Epidermal melanocyte (primary cell): ENCODE measurements at regions not wholly inside any gene's neighbourhood (a gene's known extent, or its start where the extent isn't known, plus 50 kb on each side); places are given as distances from the start of the nearest gene placed in this dataset.

Experiments
- DNase-seq: peaks from one replicate; pipeline ENCODE4 v3.0.0; 2011; ENCODE audit warnings: low spot score; ENCODE audit not compliant: insufficient read length

DNA sequence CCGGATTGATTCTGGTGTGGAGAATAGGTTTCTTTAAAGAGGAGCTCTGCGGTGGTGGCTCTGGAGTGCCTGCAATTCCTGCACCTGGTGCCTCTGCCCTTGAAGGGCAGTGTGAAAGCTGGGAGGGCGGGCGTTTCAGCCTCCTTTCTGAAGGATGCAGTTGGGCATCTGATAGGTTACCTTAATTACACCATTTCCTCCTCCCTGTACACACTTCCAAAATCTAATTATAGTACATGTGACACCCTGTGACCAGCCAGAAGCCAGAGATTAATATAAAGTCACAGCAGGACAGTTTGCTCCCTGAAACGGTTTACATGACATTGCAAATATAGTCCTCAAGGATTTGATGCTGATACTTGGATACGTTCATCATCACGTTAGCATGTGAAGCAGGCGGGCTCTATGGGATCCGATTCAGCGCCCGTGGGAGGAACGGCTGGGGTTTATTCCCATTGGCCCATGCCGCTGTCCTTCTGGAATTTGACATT, 548.2 kb downstream of the QKI start:
- no peak for DNase-seq

- no peak for DNase-seq
Observed at GRCh38 chr6:163960128-163960527, 545.6 kb downstream of the QKI start.

DNA sequence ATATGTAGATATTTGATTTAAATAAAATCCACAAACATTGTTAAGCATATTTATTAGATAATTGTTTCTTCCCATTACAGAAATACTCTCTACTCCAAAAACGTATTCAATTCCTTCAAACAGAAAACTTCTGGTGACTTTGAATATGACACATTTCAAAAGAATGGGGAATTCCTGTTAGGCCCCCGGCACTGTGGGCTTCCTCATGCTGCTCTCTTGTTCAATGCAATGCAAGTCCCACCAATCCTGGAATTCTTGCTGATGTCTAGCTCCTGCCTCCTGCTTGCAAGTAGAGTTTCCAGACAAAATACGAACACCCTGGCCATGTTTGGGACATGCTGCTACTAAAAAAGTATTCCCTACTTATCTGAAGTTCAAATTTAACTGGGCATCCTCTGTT, 544.1 kb downstream of the QKI start:
- DNase-seq = no peak

DNA sequence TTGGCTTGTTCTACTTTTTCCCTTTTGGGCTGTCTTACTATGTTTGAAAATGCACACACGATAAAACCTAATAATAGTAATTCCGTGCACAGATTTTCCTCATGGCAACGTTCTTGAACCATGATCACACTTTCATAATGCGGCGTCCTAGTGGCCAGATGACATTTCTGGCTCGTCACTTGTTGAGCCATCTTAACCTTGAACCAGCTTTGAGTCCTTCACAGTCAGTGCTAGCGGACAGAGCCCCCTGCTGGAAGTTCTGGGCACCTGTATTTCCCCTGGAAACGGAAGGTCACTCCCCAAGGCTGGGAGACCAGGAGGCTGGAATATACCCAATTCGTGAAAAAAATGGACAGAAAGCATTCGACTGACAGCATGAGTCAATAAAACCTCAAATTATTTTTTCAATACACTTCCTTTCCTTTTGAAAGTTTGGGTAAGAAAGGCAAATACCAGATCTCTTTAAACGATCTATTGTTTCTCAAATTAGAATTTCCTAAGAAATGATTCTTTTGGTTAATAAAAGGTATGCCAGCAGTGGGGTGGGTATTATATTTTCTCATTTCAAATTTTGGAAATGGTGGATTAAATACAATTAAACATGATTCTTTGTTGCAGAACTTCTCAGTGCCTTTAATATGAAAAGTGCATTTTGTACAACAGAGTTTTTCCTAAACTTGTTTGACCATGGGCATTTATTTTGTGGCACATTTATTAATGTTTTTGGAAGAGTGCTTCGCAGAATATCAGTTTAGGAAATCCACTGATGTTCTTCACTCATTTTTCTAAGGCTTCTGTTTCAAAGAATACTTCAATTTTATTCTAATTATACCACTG, 542.3 kb downstream of the QKI start:
- peak; percentile 77 for DNase-seq

- no peak for DNase-seq
Observed at GRCh38 chr6:163955756-163956155, 541.2 kb downstream of the QKI start.

- peak; percentile 35 for DNase-seq
Observed at GRCh38 chr6:163955096-163955495, 540.6 kb downstream of the QKI start.

DNA sequence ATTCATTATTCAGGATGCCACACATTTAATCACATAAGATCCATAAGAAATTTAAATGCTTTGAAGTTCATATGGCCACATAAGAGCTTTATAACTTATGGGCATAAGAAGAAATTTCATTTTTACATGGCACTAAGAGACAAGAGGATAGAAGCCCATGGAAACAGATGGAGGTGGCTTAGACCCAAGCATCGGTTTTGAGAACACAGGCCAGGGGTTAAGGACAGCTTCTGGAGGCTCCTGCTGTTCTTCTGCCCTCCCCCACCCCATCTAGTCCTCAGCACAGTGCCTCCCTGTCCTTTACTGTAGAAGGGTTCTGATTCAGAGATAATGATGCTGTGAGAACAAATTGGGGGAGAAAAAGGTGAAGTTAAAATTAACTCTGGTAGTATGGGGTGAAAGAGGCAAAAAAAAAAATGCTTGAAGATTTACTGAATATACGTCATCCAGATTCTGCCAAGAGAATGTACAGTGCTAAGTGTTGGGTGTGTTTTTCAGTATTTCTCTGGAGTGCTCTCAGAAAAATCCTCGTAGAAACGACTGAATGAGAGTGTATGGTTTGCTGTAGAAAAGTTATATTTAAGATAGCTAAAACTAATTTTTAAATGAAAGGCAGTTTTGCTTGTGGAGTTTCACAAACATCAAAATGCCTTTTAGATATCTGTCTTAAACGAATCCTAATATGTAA, 539.7 kb downstream of the QKI start:
- no peak for DNase-seq

DNA sequence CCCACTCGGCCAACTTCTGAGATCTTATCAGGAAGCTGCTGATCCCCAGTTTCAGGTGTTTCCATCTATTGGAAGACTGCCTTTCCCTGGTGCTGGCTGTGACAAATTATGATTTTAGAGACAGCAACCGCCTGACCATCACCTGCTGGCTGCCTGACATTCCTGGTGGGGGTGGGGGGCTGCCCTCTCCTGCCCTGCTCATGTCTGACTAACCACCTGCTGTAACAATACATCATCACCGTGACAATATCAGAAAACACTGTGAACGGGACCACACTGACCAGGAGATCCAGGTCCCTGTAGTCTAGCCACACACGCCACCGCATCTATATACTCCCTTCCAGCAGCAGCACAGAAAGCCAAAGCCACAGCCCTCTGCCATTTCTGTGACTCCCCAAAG, 537.5 kb downstream of the QKI start:
- DNase-seq = no peak

DNA sequence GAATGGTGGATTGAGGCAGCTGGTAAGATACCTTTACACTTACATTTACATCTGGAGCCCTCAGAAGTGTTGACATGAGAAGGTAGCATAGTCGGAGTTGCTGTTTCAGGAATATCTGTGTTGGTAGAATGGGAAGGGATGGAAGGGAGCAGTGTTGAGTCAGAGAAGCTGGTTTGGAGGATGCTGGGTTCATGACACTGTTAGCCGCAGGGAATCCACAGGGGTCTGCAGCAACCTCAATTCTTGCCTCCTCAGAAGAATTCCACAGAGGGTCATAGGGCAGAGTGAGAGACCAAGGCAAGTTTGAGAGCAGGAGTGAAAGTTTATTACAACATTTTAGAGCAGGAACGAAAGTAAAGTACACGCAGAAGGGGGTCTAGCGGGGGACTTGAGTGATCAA, 536.8 kb downstream of the QKI start:
- DNase-seq = no peak

DNA sequence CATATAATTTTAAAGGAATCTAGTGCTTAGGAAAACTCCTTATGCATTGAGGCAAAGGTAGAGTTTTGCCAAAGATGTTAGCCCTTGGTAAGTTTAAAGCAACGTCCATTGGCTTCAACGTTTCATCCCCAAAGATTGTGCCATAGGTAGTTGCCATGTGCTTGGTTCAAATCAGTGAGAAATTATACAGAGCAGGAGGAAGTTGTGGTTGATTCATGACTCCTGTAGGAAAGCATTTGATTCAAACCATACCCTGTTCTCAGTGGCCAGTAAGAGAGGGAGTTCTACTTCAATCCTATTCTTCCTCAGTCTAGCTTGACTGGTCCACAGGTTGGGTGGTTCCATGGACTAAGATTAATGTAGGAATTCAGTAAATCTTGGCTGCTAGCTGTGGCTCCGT, 535.6 kb downstream of the QKI start:
- DNase-seq = no peak

- no peak for DNase-seq
Observed at GRCh38 chr6:163949431-163949830, 534.9 kb downstream of the QKI start.

- DNase-seq = no peak
Observed at GRCh38 chr6:163948250-163948649, 533.7 kb downstream of the QKI start.

DNA sequence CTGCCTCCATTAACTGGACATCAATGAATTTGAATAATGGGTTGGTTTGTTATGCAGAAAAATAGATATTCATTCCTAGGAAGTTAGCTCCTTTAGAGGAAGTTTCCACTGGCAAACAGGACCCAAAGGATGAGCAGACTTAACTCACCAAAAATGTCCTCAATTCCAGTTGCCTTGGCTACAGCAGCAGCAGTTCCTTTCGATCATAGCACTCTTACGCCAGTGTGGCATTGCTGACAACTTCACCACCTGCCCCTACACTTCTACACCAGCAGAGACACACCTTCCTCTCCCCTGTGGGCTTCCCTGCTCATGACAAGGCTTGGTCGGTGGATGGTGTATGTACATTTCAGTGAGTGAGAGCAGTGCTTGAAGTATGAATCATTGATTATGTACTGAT, 532.8 kb downstream of the QKI start:
- DNase-seq = no peak

DNA sequence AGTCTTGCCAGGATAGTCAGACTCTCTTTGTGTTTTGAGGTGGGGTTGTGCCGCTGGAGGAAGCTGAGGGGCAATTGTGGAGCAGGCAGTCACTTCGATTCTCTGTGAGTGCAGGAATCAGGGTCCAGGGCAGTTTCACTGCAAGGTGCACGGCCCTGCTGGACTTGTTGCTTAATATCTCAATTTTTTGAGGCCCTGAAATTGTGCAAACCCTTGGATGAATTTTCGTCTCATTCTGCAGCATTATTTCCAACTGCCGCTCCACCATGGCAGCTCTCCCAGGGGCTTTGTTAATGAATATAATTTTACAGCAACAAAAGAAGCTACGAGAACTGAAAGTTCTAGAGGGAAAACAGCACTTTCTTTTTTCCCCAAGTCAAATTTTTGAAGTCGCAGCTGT, 531.9 kb downstream of the QKI start:
- DNase-seq = no peak

GRCh38 chr6:163945808-163946207, 531.3 kb downstream of the QKI start:
- no peak for DNase-seq

DNA sequence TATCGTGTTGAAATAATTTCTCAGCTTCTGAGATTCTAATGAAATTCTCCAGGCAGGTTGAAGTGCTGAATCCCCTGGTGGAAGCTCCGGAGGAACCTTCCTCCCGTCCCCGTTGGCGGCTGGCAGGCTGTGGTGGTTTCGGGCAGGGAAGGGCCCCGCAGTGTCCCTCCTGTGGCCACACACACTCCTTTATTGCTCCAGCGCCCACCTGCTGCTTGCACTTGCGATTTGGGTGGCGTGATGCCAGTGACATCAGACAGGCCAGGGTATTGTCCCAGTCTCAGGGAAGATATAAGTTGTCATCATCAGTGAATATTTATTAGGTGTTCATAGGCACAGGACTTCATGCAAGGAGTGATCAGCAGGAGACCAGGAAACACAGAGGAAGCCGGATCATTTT, 530.4 kb downstream of the QKI start:
- DNase-seq = no peak

DNA sequence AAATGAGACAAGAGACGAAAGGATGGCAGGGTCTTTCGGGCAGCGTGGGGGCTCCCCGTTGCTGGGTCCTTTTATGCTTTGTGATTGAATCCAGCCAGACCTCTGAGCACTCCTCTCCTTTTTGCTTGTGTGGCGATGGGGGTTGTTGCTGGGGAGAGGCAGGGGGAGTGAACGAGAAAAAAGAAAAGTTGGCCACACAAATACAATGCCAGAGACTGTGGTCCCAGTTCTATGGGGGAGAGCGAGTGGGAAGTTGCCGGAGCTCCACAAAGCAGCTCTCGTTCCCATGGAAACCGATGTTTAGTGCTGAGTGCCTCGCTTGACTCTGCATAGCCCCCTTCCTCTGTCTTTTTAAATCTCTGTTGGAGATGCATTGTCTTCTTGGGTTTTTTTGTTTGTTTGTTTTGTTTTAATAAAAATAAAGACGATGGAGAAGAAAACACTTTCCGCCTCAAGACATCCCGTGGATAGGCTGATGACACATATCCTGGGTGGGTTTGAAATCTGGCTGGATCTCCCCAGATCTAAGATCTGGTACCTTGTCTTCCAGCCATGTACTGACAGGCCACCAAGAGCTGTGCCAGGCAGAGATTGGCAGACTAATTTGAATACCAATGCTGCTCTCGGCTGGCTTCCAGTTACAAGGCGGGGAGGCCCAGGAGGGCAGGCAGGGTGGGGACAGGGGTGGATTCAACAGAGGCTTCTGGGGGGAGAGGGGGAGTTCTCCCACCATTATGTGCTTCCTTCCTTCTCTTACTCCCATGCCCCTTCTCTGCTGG, 529.3 kb downstream of the QKI start:
- no peak for DNase-seq

GRCh38 chr6:163942790-163943189, 528.3 kb downstream of the QKI start:
- no peak for DNase-seq

DNA sequence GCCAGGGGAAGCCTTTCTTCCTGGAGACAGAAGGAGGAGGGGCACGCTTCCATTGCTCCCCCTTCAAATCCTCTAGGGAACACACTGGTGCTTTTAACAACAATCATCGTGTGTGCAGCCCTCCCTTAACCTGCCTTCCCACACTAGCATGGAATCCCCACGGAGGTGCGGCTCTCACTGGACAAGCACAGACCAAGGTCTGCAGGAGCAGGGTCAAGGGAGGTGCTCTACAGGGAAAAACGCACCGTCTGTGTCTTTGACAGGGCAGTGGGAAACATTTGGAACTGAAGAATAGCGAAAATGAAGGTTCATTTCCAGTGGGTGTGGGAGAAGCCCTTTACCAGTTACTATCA, 527.1 kb downstream of the QKI start:
- no peak for DNase-seq

- no peak for DNase-seq
Observed at GRCh38 chr6:163940705-163941623, 526.4 kb downstream of the QKI start.

DNA sequence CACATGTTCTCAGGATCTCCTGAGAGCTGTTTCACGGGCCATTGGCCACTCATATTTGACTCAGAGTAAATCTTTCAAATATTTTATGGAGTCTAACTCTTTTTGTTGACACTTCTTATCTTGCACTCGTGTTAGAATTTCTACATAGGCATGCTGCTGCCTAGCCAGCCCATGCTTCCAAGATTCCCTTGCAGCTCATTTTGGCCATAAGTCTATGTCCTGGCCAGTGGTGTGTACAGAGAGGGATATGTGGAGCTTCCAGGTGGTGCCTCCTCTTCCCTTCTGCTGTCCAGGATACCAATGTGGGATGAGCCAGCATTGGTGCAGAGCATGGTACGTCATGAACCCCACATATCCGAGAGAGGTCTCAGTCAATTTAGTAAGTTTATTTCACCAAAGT, 522.6 kb downstream of the QKI start:
- DNase-seq = no peak
